GM18517 (cell line): ENCODE measurements at regions not wholly inside any gene's neighbourhood (a gene's known extent, or its start where the extent isn't known, plus 50 kb on each side); places are given as distances from the start of the nearest gene placed in this dataset.
"Not testable (repeated sequence)": the region's sequence is repeated elsewhere in the genome, so short reads cannot be mapped to it uniquely, and the experiment has no call there.

Experiments used
- ATAC-seq: cut with Tn5 transposase; IDR thresholded peaks from one replicate; pipeline ENCODE4 v1.9.1; 2021; ENCODE audit warnings: mild to moderate bottlenecking, moderate library complexity; ENCODE audit not compliant: unreplicated experiment

GRCh38 chr21:14688412-14688811 is 142.3 kb upstream of the SAMSN1 start:
- no peak for ATAC-seq

DNA sequence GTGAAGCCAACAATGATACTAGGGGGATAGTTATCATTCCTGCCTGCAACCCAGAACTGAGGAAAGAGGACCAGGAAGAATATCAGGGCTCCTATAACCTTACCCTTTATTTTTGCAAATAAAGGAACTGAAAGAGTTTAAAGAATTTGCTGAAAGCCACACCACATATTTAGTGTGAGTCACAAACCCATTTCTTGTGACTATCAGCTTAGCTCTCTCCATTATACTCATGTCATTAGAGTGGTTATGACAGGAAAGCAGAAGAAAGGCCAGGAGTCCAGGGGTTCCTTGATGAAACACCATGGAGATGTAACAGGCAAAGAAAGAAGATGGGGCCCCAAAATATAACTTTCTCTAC is 141.1 kb upstream of the SAMSN1 start:
- peak; percentile 55 for ATAC-seq

DNA sequence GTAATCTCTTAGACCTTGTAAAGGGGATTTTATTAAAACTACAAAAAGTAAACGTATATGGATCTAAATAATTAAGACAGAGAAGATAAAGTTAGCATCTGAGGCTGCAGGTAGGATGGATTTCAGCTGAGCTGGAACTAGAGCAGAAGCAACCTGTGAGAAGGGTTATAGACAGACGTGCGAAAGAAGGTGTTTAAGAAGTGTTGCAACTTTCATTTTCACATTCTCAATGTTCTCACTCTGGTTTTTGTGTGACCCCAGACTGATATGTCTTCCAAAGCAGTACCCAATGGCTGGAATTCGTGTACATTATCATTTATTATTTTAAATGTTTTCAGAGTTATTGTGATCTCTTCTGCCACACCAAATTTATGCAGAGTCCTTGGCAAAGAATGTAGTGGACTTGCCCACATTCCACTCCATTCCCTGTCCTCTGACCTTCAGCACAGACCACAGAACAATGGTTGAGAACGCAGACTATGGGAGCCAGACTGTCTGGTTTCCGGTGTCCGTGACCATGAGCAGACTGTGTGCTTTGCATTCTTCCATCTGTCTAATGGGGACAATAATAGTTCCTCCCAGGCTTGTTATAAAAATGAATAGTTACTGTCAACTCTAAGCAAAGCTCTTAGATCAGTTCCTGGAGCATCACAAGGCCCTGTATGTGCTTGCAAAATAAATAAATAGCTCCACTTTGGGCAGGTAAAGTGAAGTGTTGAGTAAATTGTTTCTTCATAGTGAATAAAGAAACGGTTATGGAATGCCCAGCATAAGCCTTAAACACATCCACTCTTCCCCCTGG is 140.6 kb upstream of the SAMSN1 start:
- peak; percentile 64 for ATAC-seq

- ATAC-seq, result peak; percentile 28
These were observed 139.5 kb upstream of the SAMSN1 start for GRCh38 chr21:14685568-14685967.

- peak; percentile 34 for ATAC-seq
These were observed 138.0 kb upstream of the SAMSN1 start for GRCh38 chr21:14684071-14684470.

GRCh38 chr21:14683063-14683462 is 136.9 kb upstream of the SAMSN1 start:
- no peak for ATAC-seq

DNA sequence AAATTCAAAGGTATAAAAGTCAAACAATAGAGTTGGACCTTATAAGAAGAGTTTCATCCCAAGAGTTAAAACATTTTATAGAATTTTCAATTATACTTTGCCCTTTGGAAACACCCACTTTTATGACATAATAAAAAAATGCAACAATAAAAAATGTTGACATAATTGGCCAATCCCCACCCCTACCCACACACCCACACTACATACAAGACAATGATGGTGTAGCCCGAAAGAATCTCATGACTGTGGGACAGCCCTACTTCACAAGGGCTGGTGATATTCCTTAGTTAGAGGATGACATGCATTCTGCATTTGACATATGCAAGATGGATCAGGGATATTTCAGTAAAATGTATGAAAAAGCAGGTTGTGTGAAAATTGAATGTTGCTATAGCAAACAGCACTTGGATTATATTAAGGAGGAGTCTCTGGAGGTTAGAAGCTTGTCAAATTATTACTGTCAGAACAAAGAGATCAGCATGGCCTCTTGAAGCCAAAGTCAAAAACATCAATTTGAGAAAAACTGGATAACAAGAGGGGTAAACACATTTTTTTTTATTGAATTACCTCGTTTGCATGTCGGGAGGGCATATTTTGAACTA is 133.0 kb upstream of the SAMSN1 start:
- ATAC-seq, result no peak

DNA sequence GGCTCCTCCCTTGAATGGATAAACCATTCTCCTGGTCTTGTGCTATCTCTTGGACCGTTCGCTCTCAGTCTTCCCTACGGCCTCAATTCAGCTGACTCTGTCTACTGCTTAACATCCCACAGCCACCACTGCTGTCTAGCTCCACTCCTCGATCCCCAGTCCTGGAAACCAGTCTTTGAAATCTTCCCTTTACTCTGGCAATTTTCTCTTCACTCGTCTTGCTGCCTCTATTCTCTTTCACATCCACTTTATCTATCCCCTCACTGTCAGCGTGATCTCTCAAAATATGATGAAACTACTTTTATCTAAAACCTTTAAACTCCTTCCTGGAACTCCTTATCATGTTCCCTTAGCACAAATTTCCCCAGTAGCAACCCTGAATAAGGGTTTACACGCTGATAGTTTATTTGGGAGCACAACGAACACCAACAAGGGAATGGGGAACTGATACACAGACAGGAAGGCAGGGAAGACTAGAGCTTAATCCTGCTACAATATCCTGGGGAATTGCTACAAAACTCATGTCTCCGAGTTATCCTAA is 131.6 kb upstream of the SAMSN1 start:
- no peak for ATAC-seq

- no peak for ATAC-seq
These were observed 130.9 kb upstream of the SAMSN1 start for GRCh38 chr21:14677013-14677412.

- peak; percentile 90 for ATAC-seq
These were observed 129.8 kb upstream of the SAMSN1 start for GRCh38 chr21:14675774-14676530.

DNA sequence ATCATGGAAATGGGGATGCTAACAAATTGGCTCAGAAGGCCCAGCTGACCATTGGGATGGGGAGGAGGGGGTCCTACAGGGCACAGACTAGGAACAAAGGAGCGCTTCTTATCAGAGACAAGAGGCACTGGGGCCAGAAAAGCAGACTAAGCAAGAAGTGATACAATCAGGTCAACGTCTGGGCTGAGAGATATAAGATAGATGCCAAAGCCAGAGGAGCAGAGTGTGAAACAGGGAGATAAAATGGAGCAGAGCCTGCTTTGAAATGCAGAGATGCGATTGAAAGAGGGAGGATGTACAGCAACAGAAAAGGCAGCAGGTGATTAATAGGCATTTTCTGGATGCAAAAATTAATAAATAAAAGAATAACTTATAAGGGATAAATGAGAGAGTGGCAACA is 127.5 kb upstream of the SAMSN1 start:
- no peak for ATAC-seq

DNA sequence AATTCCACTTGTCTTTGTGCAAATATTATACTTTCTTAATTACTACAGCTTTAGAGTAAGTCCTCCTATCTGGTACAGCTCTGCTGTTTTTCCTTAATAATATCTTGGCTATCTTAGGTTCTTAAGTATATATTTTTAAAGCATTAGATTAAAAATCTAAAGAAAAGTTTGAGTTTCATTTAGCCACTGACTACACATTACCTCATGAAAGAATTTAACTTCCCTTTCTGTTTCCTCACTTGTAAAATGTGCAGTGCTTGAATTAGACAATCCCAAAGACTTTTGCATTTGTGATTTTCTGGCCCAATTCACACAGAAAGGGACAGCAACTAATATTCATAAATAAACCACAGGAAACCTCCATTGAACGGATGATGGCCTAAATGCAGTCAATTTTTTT is 126.4 kb upstream of the SAMSN1 start:
- ATAC-seq, result no peak

DNA sequence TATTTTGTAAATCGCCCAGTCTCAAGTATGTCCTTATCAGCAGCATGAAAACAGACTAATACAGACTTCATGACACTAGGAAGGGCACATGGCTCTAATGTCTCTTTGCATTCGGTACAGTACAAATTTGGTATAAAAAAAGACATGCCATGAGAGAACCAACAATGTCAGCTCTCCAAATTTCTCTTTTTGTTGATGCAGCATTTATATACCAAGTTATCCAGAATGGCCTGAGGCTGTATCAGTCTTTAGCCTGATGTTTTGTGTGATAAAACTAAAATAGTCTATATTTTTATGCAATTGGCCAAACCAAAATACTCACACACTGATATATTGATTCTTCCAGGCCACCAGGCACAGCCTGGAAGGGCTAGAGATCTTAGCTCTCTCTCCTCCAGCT is 124.3 kb upstream of the SAMSN1 start:
- no peak for ATAC-seq

DNA sequence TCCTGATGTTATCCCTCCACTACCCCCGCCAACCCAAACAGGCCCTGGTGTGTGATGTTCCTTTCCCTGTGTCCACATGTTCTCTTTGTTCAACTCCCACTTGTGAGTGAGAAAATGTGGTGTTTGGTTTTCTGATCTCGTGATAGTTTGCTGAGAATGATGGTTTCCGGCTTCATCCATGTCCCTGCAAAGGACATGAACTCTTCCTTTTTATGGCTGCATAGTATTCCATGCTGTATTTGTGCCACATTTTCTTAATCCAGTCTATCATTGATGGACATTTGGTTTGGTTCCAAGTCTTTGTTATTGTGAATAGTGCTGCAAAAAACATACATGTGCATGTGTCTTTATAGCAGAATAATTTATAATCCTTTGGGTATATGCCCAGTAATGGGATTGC is 123.0 kb upstream of the SAMSN1 start:
- ATAC-seq, result not testable (repeated sequence)

GRCh38 chr21:14657241-14658008 is 111.3 kb upstream of the SAMSN1 start:
- ATAC-seq, result no peak

- no peak for ATAC-seq
These were observed 100.8 kb upstream of the SAMSN1 start for GRCh38 chr21:14646893-14647292.

DNA sequence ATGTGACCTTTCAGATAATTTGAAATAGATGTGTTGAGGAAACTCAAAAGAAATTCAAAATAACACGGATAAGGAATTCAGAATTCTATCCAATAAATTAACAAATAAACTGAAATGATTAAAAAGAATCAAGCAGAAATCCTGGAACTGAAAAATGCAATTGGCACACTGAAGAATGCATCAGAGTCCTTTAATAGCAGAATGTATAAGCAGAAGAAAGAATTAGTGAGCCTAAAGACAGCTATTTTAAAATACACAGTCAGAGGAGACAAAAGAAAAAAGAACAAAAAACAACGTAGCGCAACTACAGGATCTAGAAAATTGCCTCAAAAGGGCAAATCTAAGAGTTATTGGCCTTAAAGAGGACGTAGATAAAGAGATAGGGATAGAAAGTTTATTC is 99.6 kb upstream of the SAMSN1 start:
- no peak for ATAC-seq

DNA sequence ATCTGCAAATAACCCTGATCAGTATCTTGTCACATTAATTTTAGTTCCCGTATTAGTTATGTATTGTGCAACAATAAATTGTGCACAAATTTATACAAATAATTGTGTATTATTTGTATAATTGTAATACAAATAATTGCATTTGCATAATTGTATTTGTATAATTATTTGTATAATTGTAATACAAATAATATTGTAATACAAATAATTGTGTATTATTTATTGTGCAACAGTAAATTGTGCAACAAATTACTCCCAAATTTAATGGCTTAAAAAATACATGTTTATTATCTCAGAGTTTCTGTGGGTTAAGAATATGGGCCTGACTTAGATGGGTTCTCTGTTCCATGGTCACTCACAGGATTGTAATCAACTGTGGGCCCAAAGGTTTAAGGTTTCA is 86.2 kb upstream of the SAMSN1 start:
- no peak for ATAC-seq

GRCh38 chr21:14630556-14631069 is 84.5 kb upstream of the SAMSN1 start:
- peak; percentile 92 for ATAC-seq

- no peak for ATAC-seq
These were observed 83.3 kb upstream of the SAMSN1 start for GRCh38 chr21:14629461-14629860.

- not testable (repeated sequence) for ATAC-seq
These were observed 77.0 kb upstream of the SAMSN1 start for GRCh38 chr21:14623079-14623478.
